Mammary epithelial cell (primary cell): ENCODE measurements at regions not wholly inside any gene's neighbourhood (a gene's known extent, or its start where the extent isn't known, plus 50 kb on each side); places are given as distances from the start of the nearest gene placed in this dataset.

Experiments
- EZH2 ChIP-seq: IDR thresholded peaks from 2 replicates; pipeline ENCODE4 v1.6.1; 2012; ENCODE audit warnings: low read length, inconsistent platforms, borderline replicate concordance
- TF ChIP-seq, protein P1 (sequence below), 2 donors: IDR thresholded peaks in 1 of 2; conservative IDR thresholded peaks in 1 of 2; 2 replicates each; pipeline ENCODE4 v1.5.1; 2011 to 2012; ENCODE audit warnings: inconsistent platforms in 2 of 2, low read length in 2 of 2, mild to moderate bottlenecking in 2 of 2, control low read depth in 1 of 2, low read depth in 1 of 2; ENCODE audit not compliant: insufficient read depth in 1 of 2; ENCODE audit errors: extremely low read depth in 1 of 2

DNA sequence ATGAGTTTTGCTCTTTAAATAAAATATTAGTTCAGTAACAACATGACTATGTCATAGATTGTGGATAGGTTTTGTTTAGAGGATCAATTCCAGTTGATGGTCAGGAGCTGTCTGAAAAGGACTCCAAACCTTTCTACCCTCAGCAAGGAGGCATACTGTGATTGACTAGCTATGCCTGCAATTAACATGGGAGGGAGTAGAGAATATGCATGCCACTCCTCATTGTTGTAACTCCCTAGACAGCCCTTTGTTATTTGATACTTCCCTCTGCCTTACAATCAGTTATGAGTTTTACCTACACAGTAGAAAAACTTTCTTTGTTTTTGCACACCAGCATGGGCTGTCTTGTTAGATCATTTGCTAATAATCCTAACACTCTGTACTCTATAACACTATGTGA is 1418.5 kb downstream of the KHDRBS2 start:
- no peak for TF ChIP-seq EZH2
- TF ChIP-seq, protein P1, sequence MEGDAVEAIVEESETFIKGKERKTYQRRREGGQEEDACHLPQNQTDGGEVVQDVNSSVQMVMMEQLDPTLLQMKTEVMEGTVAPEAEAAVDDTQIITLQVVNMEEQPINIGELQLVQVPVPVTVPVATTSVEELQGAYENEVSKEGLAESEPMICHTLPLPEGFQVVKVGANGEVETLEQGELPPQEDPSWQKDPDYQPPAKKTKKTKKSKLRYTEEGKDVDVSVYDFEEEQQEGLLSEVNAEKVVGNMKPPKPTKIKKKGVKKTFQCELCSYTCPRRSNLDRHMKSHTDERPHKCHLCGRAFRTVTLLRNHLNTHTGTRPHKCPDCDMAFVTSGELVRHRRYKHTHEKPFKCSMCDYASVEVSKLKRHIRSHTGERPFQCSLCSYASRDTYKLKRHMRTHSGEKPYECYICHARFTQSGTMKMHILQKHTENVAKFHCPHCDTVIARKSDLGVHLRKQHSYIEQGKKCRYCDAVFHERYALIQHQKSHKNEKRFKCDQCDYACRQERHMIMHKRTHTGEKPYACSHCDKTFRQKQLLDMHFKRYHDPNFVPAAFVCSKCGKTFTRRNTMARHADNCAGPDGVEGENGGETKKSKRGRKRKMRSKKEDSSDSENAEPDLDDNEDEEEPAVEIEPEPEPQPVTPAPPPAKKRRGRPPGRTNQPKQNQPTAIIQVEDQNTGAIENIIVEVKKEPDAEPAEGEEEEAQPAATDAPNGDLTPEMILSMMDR (conservative IDR thresholded peaks at IDR 0.05 in 1 of 2, IDR thresholded peaks at IDR 0.05 in 1 of 2; ENCODE audit: extremely low read depth in 1 of 2, insufficient read depth in 1 of 2, low read depth in 1 of 2, low read length in 2 of 2) = no peak
